AG04449 (cell line): ENCODE measurements at regions not wholly inside any gene's neighbourhood (a gene's known extent, or its start where the extent isn't known, plus 50 kb on each side); places are given as distances from the start of the nearest gene placed in this dataset.

Source experiments
- CTCF ChIA-PET: fragments of 350-600 bp; formaldehyde crosslinking; extraction: SDS; loops from one replicate; lab custom pipeline; 2021; ENCODE audit warnings: antibody characterized with exemption; lab: Yijun Ruan, JAX
- POLR2A ChIA-PET: fragments of 400-600, 350-600 bp; formaldehyde crosslinking; extraction: SDS; loops from one replicate; lab custom pipeline; 2020; ENCODE audit warnings: antibody characterized with exemption, inconsistent platforms; lab: Yijun Ruan, JAX
- DNase-seq: peaks from one replicate; pipeline ENCODE4 v3.0.0-alpha.2; 2010; ENCODE audit warnings: low read depth, low spot score
- H3K4me3 ChIP-seq: 2 replicates; pipeline ENCODE4 v1.5.1; 2011; ENCODE audit warnings: low read depth, mild to moderate bottlenecking, control low read depth, low read length
- TF ChIP-seq, protein P1 (sequence below): IDR thresholded peaks from one replicate; pipeline ENCODE4 v1.5.1; 2011; ENCODE audit warnings: mild to moderate bottlenecking, moderate library complexity, low read length, control low read depth, inconsistent platforms; ENCODE audit not compliant: insufficient read depth; ENCODE audit errors: missing control alignments

GRCh38 chr13:107730813-107731212 is 484.5 kb downstream of the LIG4 start:
- DNase-seq, result no peak
- CTCF ChIA-PET, result no interaction called here

GRCh38 chr13:107721125-107721869 is 494.0 kb downstream of the LIG4 start:
- TF ChIP-seq, protein P1, sequence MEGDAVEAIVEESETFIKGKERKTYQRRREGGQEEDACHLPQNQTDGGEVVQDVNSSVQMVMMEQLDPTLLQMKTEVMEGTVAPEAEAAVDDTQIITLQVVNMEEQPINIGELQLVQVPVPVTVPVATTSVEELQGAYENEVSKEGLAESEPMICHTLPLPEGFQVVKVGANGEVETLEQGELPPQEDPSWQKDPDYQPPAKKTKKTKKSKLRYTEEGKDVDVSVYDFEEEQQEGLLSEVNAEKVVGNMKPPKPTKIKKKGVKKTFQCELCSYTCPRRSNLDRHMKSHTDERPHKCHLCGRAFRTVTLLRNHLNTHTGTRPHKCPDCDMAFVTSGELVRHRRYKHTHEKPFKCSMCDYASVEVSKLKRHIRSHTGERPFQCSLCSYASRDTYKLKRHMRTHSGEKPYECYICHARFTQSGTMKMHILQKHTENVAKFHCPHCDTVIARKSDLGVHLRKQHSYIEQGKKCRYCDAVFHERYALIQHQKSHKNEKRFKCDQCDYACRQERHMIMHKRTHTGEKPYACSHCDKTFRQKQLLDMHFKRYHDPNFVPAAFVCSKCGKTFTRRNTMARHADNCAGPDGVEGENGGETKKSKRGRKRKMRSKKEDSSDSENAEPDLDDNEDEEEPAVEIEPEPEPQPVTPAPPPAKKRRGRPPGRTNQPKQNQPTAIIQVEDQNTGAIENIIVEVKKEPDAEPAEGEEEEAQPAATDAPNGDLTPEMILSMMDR, result no peak
- CTCF ChIA-PET, result no interaction called here
- DNase-seq, result no peak
- H3K4me3 ChIP-seq, result no peak overlapping the region
- POLR2A ChIA-PET, result no interaction called here

More at GRCh38 chr13:107730813-107731212, 484.5 kb downstream of the LIG4 start:
- TF ChIP-seq, protein P1, result no peak
- POLR2A ChIA-PET, result no interaction called here
- H3K4me3 ChIP-seq, result no peak overlapping the region

- H3K4me3 ChIP-seq, result no peak overlapping the region
- ChIA-PET CTCF (no interaction called here), POLR2A (no interaction called here)
- TF ChIP-seq, protein P1, result no peak
- DNase-seq, result no peak
Observed at GRCh38 chr13:107716741-107717140, 498.6 kb downstream of the LIG4 start.

GRCh38 chr13:107716241-107716640 is 499.1 kb downstream of the LIG4 start:
- POLR2A ChIA-PET, result no interaction called here

DNA sequence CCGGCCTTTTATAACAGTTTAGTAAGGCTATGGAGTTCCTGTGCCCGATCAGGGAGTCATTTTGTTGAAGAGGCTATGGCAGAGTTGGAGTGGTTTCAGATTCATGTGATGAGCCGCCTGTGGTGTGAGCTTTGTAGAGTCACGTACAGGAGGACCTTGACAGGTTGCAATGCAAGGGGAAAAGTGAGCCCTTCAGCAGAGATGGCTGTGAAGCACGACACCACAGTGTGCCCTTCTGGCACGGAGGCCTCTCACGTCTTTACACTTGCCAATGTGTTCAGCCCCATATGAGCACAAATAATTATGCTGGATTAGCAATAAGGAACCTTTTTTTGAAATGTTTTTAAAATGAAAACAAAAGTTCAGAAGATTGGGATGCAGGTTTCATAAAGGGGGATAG is 499.8 kb downstream of the LIG4 start:
- POLR2A ChIA-PET, result no interaction called here
- no peak for DNase-seq

More at GRCh38 chr13:107716241-107716640, 499.1 kb downstream of the LIG4 start:
- DNase-seq, result no peak
- H3K4me3 ChIP-seq, result no peak overlapping the region
- CTCF ChIA-PET, result no interaction called here
- TF ChIP-seq, protein P1, result no peak

DNA sequence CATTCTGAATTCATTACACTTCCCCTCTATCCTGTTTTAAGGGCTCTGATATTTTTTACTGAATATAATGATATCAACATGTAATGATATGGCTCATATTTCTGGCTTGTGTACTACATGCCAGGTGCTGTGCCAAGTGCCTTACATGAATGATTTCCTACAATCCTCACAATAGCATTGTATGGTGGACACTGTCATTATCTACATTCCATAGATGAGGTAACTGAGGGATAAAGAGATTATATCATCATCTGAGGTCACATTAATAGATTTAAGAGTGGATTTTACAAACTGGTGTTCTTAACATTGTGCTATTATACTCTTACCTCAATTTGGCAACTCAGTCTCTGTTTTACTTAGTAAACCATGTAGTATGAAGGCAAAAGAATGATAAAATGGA is 502.0 kb downstream of the LIG4 start:
- TF ChIP-seq, protein P1, result no peak
- H3K4me3 ChIP-seq, result no peak overlapping the region
- ChIA-PET CTCF (no interaction called here), POLR2A (no interaction called here)
- DNase-seq, result no peak

More for the DNA sequence above, 499.8 kb downstream of the LIG4 start:
- CTCF ChIA-PET, result no interaction called here
- H3K4me3 ChIP-seq, result no peak overlapping the region
- TF ChIP-seq, protein P1, result no peak
